ENCODE measurements at regions not wholly inside any gene's neighbourhood (a gene's known extent, or its start where the extent isn't known, plus 50 kb on each side); places are given as distances from the start of the nearest gene placed in this dataset.

DNA sequence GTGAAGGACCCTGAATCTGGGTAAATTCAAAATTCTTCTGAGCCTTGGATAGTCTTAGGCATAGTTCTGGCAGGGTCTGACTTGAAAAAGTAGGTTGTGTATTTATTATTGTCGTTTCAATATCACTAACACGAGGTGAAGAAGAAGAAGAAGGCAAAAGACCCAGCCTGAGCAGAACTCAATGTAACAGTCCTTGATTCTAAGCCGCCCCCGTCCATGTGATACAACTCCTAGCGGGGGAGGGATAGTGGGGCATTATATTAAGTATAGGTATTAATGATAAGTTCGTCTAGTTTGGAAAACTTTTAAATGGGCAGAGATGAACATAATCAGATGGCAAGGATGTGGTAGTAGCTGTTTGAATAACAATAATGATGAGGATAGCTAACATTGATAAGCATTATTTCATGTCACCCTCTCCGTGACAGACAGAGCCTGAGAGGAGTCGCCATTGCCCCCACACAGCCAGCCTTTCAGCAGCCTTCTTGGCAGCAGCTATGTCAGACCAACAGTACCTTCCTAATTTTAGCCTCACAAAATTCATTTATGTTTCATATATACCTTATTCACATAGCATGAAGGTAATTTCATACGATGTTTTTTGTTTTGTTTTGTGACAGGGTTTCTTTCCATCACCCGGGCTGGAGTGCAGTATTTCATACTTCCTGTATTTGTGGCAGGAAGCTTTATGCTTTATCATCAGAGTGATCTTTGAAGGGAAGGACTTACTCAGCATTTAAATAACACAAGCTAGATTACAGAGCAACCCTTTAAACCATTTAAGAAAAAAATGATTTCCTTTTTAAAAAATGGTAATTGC, 64.4 kb upstream of the NPAS1 start:
- H3K27me3 ChIP-seq (ENCODE audit: control insufficient read depth, insufficient read depth, low read length): no peaks in the 10 kb centered on the region
- H3K27ac ChIP-seq (ENCODE audit: low read length): peak overlapping the region; percentile 73
- WGBS (ENCODE audit: insufficient coverage, low lambda C conversion rate): 40% methylated on average over 1 of the region's 10 CpGs

DNA sequence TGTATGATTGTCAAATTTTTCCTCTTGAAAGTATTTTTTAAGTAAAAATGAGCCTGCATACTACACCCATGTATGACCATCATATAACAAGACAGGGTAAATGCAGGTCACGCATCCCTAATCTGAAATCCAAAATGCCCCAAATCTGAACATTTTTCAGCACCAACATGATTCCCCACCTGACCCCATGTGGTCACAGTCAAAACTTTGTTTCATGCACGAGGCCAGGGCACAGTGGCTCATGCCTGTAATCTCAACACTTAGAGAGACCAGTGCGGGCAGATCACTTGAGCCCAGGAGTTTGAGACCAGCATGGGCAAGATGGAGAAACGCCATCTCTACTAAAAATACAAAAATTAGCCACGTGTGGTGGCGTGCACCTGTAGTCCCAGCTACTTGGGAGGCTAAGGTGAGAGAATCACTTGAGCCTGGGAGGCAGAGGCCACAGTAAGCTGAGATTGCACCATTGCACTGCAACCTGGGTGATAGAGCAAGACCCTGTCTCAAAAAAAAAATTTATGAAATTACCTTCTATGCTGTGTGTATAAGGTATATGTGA, 63.7 kb upstream of the NPAS1 start:
- H3K4me3 ChIP-seq (ENCODE audit: low read length): no peak overlapping the region
- no peak for DNase-seq
- H3K4me1 ChIP-seq (ENCODE audit: control insufficient read depth, insufficient read depth, low read length): peaks cover 46% of the 10 kb centered on the region
- WGBS (ENCODE audit: insufficient coverage, low lambda C conversion rate): 100% methylated on average over 2 of the region's 6 CpGs
- no peaks in the 10 kb centered on the region for H3K9me3 ChIP-seq (ENCODE audit: control insufficient read depth, low read depth, low read length)
- peaks cover 3% of the 10 kb centered on the region for H3K36me3 ChIP-seq (ENCODE audit: control insufficient read depth, insufficient read depth, low read length)
- H3K27ac ChIP-seq (ENCODE audit: low read length): peak overlapping the region; percentile 73
- no peaks in the 10 kb centered on the region for H3K27me3 ChIP-seq (ENCODE audit: control insufficient read depth, insufficient read depth, low read length)

More for the DNA sequence above, 64.4 kb upstream of the NPAS1 start:
- Histone ChIP-seq H3K36me3 (ENCODE audit: control insufficient read depth, insufficient read depth, low read length) (peaks cover 3% of the 10 kb centered on the region), H3K9me3 (ENCODE audit: control insufficient read depth, low read depth, low read length) (no peaks in the 10 kb centered on the region), H3K4me1 (ENCODE audit: control insufficient read depth, insufficient read depth, low read length) (peaks cover 53% of the 10 kb centered on the region), H3K4me3 (ENCODE audit: low read length) (no peak overlapping the region)
- DNase-seq: peak in 1 of 2 donors; percentile 45

DNA sequence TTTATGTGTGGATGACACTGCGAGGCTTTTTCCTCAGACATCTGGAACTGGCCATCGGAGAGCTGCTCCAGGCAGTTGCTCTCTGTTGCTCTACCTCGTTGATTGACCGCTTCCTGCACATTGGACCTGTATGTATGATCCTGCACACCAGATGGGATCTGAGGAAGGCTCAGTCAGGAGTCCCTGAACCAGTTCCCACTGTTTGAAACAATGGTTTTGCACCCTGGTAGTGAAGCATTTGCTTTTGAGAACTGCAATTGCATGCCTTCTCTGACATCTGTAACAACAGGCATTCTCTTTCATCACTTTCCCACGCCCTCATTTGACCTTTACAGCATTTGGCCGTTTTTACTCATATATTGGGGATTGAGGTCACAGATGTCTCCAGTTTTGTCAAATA, 61.1 kb upstream of the NPAS1 start:
- Histone ChIP-seq H3K4me3 (ENCODE audit: low read length) (no peak overlapping the region), H3K4me1 (ENCODE audit: control insufficient read depth, insufficient read depth, low read length) (peaks cover 21% of the 10 kb centered on the region), H3K27ac (ENCODE audit: low read length) (no peak overlapping the region), H3K36me3 (ENCODE audit: control insufficient read depth, insufficient read depth, low read length) (no peaks in the 10 kb centered on the region), H3K9me3 (ENCODE audit: control insufficient read depth, low read depth, low read length) (no peaks in the 10 kb centered on the region), H3K27me3 (ENCODE audit: control insufficient read depth, insufficient read depth, low read length) (no peaks in the 10 kb centered on the region)
- WGBS (ENCODE audit: insufficient coverage, low lambda C conversion rate): no CpG with 5 or more reads among the region's 6 CpGs
- no peak for DNase-seq

DNA sequence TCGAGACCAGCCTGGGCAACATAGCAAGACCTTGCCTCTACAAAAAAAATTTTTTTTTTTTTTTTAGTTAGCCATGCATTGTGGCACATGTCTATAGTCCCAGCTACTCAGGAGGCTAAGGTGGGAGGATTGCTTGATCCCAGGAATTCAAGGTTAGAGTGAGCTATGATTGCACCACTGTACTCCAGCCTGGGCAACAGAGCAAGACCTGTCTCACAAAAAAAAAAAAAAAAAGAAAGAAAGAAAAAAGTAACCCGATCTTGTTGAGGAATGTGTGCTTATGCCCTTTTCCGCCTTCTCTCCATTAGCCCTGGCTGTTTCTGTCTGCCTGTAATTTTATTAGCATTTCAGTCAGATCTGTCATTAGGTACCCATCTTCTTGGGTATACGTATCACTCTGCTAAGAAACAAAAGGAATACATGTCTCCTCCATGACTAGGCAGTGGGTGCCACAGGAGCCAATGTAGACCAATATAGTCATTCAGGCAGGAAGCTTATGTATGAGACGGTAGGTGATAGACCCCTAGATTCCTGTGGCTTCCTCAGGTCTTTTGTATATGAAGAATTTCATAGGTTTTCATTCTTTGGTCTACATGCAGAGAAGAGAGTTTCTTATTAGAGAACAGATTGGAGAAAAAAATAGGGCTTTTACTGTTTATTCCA, 59.6 kb upstream of the NPAS1 start:
- Histone ChIP-seq H3K36me3 (ENCODE audit: control insufficient read depth, insufficient read depth, low read length) (peaks cover 5% of the 10 kb centered on the region), H3K27ac (ENCODE audit: low read length) (no peak overlapping the region), H3K4me3 (ENCODE audit: low read length) (no peak overlapping the region), H3K27me3 (ENCODE audit: control insufficient read depth, insufficient read depth, low read length) (no peaks in the 10 kb centered on the region), H3K9me3 (ENCODE audit: control insufficient read depth, low read depth, low read length) (no peaks in the 10 kb centered on the region), H3K4me1 (ENCODE audit: control insufficient read depth, insufficient read depth, low read length) (peaks cover 8% of the 10 kb centered on the region)
- no peak for DNase-seq
- WGBS (ENCODE audit: insufficient coverage, low lambda C conversion rate): 100% methylated on average over 1 of the region's 5 CpGs

DNA sequence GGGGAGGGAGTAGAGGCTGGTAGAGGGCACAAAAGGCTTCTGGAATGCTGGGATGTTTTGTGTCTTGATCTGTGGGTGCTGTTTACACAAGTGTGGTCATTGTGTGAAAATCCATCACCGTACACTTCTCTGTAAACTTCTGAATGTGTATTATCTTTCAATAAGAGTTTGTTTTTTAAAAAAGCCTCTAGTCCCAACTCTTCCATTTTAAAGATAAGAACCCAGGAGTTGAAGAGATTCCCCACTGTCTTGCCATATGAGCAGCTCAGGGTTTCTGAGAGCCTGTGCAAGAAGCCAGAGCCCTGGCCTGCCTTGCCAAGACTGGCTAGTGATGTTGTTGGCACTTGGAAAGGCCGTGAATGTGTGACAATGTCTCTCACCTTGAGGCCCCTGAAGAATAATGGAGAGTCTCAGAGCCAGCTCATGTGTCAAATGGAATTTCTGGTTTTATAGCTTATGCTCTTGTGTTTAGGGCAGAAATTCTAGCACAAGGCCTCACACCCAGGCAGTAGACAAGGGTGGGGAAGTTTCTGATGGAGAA, 57.5 kb upstream of the NPAS1 start:
- Histone ChIP-seq H3K9me3 (ENCODE audit: control insufficient read depth, low read depth, low read length) (no peaks in the 10 kb centered on the region), H3K4me3 (ENCODE audit: low read length) (no peak overlapping the region), H3K27me3 (ENCODE audit: control insufficient read depth, insufficient read depth, low read length) (no peaks in the 10 kb centered on the region), H3K27ac (ENCODE audit: low read length) (no peak overlapping the region), H3K4me1 (ENCODE audit: control insufficient read depth, insufficient read depth, low read length) (no peaks in the 10 kb centered on the region), H3K36me3 (ENCODE audit: control insufficient read depth, insufficient read depth, low read length) (peaks cover 5% of the 10 kb centered on the region)
- 67% methylated on average over 1 of the region's 2 CpGs for WGBS (ENCODE audit: insufficient coverage, low lambda C conversion rate)
- DNase-seq: no peak

DNA sequence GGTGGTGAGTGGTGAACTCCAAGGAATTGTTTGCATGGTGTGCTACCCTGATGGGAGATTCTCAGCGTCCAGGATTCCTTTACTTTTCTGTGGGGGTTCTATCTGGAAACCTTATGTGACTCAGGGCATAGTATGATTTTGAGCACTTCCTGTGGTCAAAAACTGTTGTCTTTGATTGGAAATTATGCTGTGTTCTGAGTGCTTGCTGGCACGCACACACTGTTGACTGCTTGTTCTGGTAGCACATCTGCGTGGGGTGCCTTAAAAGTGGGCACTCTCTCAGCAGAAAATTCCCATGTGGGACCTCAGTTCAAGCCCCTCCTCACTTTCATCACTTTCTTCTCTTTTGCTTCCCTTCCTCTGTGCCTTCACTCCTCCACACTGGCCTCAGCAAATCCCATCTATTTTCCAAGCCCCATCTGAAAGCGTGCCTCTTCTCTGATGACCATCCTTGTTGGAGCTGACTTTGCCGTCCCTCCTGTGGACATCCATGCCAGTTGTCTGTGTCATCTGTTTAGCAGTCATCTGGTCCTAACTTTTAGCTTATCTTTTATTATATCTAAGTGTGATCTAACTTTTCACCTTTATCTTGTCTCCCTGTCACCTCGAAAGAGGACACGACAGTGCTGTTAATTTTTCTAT, 56.4 kb upstream of the NPAS1 start:
- DNase-seq: no peak
- Histone ChIP-seq H3K36me3 (ENCODE audit: control insufficient read depth, insufficient read depth, low read length) (peaks cover 5% of the 10 kb centered on the region), H3K27me3 (ENCODE audit: control insufficient read depth, insufficient read depth, low read length) (no peaks in the 10 kb centered on the region), H3K4me3 (ENCODE audit: low read length) (no peak overlapping the region), H3K4me1 (ENCODE audit: control insufficient read depth, insufficient read depth, low read length) (no peaks in the 10 kb centered on the region), H3K27ac (ENCODE audit: low read length) (no peak overlapping the region), H3K9me3 (ENCODE audit: control insufficient read depth, low read depth, low read length) (no peaks in the 10 kb centered on the region)
- 87% methylated on average over 5 of the region's 7 CpGs for WGBS (ENCODE audit: insufficient coverage, low lambda C conversion rate)

DNA sequence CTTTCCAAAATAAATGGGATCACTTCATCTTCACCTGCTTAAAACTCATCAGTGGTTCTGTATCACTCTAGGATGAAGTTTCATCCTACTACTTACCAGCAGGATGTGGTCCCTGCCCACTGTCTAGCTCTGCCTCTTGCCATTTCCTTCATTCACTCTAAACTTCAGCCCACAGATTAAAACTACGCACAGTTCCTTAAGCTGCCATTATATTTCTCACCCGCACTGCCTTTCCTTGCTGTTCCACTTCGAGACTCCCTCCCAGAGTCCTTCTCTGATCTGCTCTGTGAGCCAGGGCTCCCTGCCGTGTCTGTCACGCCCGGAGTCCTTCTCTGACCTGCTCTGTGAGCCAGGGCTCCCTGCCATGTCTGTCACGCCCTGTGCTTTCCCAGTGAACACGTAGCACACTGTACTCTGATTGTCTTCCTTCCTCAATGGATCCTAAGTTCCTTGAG, 52.0 kb upstream of the NPAS1 start:
- H3K9me3 ChIP-seq (ENCODE audit: control insufficient read depth, low read depth, low read length): no peaks in the 10 kb centered on the region
- peaks cover 18% of the 10 kb centered on the region for H3K36me3 ChIP-seq (ENCODE audit: control insufficient read depth, insufficient read depth, low read length)
- H3K27me3 ChIP-seq (ENCODE audit: control insufficient read depth, insufficient read depth, low read length): no peaks in the 10 kb centered on the region
- no peak overlapping the region for H3K4me3 ChIP-seq (ENCODE audit: low read length)
- H3K4me1 ChIP-seq (ENCODE audit: control insufficient read depth, insufficient read depth, low read length): no peaks in the 10 kb centered on the region
- no peak overlapping the region for H3K27ac ChIP-seq (ENCODE audit: low read length)
- DNase-seq: peak in 1 of 2 donors; percentile 6
- no CpG with 5 or more reads among the region's 8 CpGs for WGBS (ENCODE audit: insufficient coverage, low lambda C conversion rate)

Measured in large intestine (tissue), 3 donors.